ENCODE measurements at regions not wholly inside any gene's neighbourhood (a gene's known extent, or its start where the extent isn't known, plus 50 kb on each side); places are given as distances from the start of the nearest gene placed in this dataset.

- TF ChIP-seq EZH2 (IDR thresholded peaks at IDR 0.05; ENCODE audit: insufficient read depth, low read length) (no peak), CTCF (IDR thresholded peaks at IDR 0.05; ENCODE audit: insufficient read depth, low read depth, low read length) (no peak)
These were observed 511.9 kb upstream of the CITED2 start for GRCh38 chr6:139886396-139886795.
